OCI-M1 (cell line): ENCODE measurements at regions not wholly inside any gene's neighbourhood (a gene's known extent, or its start where the extent isn't known, plus 50 kb on each side); places are given as distances from the start of the nearest gene placed in this dataset.

Source experiments
- DNase-seq: peaks from one replicate; lab custom pipeline; 2025; lab: John Stamatoyannopoulos, UW

DNA sequence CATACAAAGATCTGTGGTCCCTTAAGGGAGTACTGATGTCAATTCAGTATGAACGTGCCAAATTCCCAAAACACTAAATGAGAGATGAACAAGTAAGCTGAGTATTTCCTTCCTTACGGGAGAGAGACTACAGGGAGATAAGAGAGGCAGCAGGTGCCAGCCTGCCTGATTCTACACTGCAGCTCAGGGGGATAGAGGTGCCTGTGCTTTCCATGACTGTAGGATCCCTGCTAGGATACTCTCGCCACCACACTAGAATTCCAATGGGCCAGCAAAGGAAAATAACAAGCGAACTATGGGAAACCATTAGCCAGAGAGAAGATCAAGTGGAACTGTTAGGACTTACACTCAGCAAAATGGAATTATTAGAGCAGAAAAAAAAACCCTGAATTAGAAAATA is 198.5 kb upstream of the BTBD3 start:
- DNase-seq: no peak

DNA sequence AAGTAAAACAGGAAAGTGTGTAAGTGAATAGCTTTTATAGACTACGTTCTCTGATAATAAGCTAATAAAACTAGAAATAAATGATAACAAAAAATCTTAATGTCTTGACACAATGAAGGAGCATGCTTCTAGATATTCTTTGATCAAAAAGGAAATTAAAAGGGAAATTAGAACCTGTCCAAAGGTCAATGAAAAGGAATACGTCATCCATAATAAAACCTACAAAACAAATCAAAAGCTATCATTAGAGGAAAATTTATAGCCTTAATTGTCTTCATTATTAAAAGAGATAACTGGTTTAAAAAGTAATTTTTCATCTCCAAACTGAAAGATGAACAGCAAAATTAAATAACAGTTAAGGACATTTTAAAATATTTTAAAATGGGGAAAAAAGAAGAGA is 196.3 kb upstream of the BTBD3 start:
- no peak for DNase-seq

- DNase-seq: no peak
Observed at GRCh38 chr20:11724097-11724496, 193.6 kb upstream of the BTBD3 start.

GRCh38 chr20:11726026-11726425 is 191.7 kb upstream of the BTBD3 start:
- peak; percentile 5 for DNase-seq

DNA sequence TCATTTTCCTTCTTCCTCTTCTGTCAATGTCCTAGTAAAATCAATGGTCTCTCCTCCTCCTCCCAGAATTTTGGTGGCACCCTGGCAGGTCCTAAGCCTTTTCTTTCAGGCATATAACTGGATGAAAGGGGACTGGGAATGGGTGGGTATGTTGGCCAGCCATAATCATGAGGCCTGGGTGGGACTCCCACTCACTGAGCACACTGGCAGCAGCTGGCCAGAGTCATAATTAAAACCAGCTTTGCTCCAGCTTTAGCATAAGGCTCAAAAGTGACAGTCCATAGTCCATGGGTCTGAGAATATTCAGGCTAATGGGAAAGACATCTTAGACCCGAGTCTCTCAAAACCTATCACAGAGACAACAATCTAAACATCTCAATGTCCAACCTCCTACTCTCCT is 190.0 kb upstream of the BTBD3 start:
- no peak for DNase-seq

DNA sequence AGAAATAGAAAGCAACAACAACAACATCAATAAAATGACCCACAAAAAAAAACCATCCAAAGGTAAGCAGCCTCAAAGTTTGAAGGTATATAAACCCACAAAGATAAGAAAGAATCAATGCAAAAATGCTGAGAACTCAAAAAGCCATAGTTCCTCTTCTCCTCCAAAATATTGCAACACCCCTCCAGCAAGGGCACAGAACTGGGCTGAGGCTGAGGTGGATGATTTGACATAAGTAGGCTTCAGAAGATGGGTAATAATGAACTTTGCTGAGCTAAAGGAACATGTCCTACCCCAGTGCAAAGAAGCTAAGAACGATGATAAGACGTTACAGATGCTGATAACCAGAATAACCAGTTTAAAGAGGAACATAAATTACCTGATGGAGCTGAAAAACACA is 188.8 kb upstream of the BTBD3 start:
- no peak for DNase-seq

DNA sequence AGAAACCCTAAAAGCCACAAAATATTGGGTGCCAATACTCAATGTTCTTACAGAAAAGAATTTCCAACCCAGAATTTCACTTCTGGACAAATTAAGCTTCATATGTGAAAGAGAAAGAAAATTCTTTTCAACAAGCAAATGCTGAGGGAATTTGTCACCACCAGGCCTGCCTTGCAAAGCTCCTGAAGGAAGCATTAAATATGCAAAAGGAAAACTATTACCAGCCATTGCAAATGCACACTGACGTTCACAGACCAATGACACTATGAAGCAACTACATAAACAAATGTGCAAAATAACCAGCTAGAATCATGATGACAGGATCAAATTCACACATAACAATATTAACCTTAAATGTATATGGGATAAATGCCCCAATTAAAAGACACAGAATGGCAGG is 187.9 kb upstream of the BTBD3 start:
- DNase-seq: no peak

DNA sequence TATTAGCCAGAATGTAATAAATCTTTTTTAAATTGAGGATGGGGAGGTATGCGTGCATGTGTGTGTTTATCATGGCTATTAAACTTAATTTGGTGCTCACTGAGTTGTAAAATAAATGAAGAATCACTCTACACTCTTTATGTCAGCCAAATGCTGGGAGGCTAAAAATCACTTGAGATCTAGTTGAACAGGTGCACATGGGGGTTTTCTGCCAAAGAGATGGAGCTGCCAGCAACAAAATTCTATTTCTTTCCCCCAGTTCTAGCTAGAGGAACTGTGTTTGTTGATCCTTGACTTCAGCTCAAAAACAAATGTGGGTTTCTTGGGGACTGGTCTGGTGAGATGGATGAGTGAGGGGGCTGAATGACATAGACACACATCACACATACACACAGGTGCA is 183.3 kb upstream of the BTBD3 start:
- DNase-seq: no peak

GRCh38 chr20:11738852-11739251 is 178.8 kb upstream of the BTBD3 start:
- DNase-seq: no peak

- DNase-seq: peak; percentile 19
Observed at GRCh38 chr20:11740975-11741374, 176.7 kb upstream of the BTBD3 start.

GRCh38 chr20:11745145-11745544 is 172.5 kb upstream of the BTBD3 start:
- DNase-seq: no peak

- no peak for DNase-seq
Observed at GRCh38 chr20:11748436-11748835, 169.3 kb upstream of the BTBD3 start.

DNA sequence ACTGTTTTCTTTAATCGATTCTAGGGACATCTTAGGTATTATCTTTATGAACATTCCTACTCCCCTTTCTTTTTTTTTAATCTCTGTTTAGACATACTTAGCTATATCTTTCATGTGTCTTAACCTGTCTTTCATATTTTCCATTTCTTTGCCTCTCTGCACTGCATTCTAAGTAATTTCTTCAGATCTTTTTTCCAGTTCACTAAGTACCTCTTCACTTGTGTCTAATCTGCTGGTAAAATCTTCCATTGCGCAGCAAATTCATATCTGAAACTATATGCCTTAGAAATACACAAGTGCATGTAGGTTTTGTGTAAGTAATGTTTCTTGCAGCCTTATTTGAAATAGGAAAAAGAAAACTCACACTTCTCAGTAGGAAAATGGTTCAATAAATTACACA is 165.4 kb upstream of the BTBD3 start:
- DNase-seq: no peak

GRCh38 chr20:11753155-11753554 is 164.5 kb upstream of the BTBD3 start:
- DNase-seq: no peak

DNA sequence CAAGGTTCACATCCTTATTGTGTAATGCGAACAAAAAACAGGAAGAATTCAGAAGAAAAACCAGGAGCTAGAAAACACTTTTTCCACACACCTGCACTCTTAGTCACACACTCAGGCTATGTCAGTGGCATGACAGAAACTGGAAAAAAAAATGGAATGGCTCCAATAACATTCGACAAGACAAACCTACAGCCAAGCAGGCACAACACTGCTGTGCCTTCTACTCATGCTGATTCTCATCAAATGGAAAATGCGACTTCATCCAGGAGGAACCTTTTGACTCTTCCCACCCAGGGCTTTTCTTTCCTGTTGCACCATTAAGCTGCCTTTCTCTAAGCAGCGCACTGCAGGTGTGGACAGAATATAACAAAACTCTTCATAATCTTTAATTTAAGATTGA is 163.2 kb upstream of the BTBD3 start:
- DNase-seq: no peak

DNA sequence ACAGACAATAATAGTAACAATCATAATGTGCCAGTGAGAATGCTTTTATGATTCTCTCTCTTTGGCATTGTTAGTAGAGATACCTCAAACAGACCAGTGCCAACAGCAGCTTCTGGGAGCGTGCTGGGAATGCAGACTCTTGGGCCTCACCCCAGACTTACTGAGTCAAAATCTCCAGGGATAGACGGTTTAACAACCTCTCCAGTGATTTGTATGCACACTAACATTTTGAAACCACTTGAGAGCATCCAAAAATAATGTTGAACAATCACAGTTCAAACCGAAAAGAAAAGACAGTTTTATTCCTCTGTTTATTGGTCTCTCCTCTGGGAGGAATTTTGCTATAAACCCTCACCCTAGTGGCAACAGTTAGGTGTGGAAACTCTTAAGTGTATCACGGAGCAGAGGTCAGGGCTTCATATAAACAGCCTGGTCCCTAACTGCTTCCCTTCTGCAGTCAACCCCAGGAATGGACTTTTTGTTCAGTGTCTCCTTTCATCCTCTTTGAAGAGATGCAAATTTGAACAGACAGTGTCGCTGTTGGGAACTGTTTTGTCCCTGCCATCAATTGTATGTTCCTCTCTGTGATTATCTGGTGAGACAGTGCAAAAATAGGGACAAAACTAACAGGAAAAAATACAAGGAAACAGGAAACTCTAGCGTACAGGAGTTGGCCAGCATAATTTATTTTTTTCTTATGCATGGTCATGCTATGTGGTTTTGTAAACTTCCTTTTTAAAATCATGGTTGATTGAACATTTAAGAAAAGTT is 162.4 kb upstream of the BTBD3 start:
- peak; percentile 16 for DNase-seq

GRCh38 chr20:11761497-11761896 is 156.2 kb upstream of the BTBD3 start:
- no peak for DNase-seq

DNA sequence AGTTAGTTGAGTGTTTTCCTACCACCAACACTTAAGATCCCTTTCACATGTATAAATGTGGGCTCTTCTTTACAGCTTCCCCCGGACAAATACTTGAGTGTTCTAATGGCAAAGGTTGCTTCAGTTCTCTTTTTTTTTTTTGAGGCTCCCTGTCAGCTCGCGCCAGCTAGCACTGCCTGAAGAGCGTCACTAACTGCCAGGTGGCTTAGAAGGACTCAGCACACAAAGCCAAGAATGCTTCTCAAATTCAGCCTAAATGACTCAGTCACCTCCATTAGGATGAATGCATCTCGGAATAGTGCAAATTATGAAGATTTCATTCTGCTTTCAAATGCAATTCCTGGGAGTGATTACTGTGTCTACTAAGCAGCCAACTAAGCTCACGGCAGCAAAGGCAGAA is 150.7 kb upstream of the BTBD3 start:
- DNase-seq: no peak

- no peak for DNase-seq
Observed at GRCh38 chr20:11769825-11770224, 147.9 kb upstream of the BTBD3 start.

- no peak for DNase-seq
Observed at GRCh38 chr20:11772226-11772730, 145.4 kb upstream of the BTBD3 start.

- no peak for DNase-seq
Observed at GRCh38 chr20:11776687-11777086, 141.0 kb upstream of the BTBD3 start.

GRCh38 chr20:11777387-11778205 is 140.1 kb upstream of the BTBD3 start:
- no peak for DNase-seq

- DNase-seq: no peak
Observed at GRCh38 chr20:11778206-11778570, 139.5 kb upstream of the BTBD3 start.
